Lung (tissue), 11 donors: ENCODE measurements at regions not wholly inside any gene's neighbourhood (a gene's known extent, or its start where the extent isn't known, plus 50 kb on each side); places are given as distances from the start of the nearest gene placed in this dataset.
A peak's percentile ranks its signal among the peaks of the same experiment; 100 is the strongest.

Experiments
- ATAC-seq: fragments of 200-7000 bp; cut with Tn5 transposase; one replicate; pipeline ENCODE4 v1.9.1; 2020; ENCODE audit warnings: moderate number of reproducible peaks; ENCODE audit not compliant: insufficient read depth, low FRiP score
- DNase-seq, 3 donors: peaks; one replicate each; pipeline ENCODE4 v3.0.0-alpha.2; 2013 to 2017
- H3K27ac ChIP-seq, 2 donors: one replicate each; pipeline ENCODE4 v1.5.1; 2013; ENCODE audit warnings: mild to moderate bottlenecking in 2 of 2, moderate library complexity in 2 of 2, control low read depth in 1 of 2, inconsistent platforms in 1 of 2, low read depth in 1 of 2, low read length in 1 of 2
- H3K27me3 ChIP-seq, 3 donors: one replicate each; pipeline ENCODE4 v1.5.1; 2013; ENCODE audit warnings: low read length in 2 of 3; ENCODE audit not compliant: control insufficient read depth in 3 of 3, insufficient read depth in 3 of 3
- H3K36me3 ChIP-seq, 4 donors: one replicate each; pipeline ENCODE4 v1.5.1; 2013; ENCODE audit warnings: low read length in 4 of 4, mild to moderate bottlenecking in 1 of 4, moderate library complexity in 1 of 4; ENCODE audit not compliant: control insufficient read depth in 4 of 4, insufficient read depth in 4 of 4
- H3K4me1 ChIP-seq, 5 donors: one replicate each; pipeline ENCODE4 v1.5.1; 2013; ENCODE audit warnings: low read length in 5 of 5, mild to moderate bottlenecking in 2 of 5, moderate library complexity in 1 of 5; ENCODE audit not compliant: control insufficient read depth in 5 of 5, insufficient read depth in 5 of 5
- H3K4me3 ChIP-seq: one replicate; pipeline ENCODE4 v1.5.1; 2013; ENCODE audit warnings: mild to moderate bottlenecking, control low read depth, moderate library complexity
- H3K9ac ChIP-seq, 2 donors: one replicate each; pipeline ENCODE4 v1.5.1; 2013; ENCODE audit warnings: low read length in 2 of 2, control low read depth in 1 of 2; ENCODE audit not compliant: insufficient read depth in 1 of 2
- H3K9me3 ChIP-seq, 4 donors: one replicate each; pipeline ENCODE4 v1.5.1; 2013; ENCODE audit warnings: low read length in 3 of 4, mild to moderate bottlenecking in 1 of 4, moderate library complexity in 1 of 4; ENCODE audit not compliant: control insufficient read depth in 4 of 4, insufficient read depth in 3 of 4
- WGBS, 2 donors: extraction: QIAGEN DNeasy Blood & Tissue Kit; methylation state at CpG; one replicate each; pipeline ENCODE4 v1.1.7; 2013; 5-methylcytosine and 5-hydroxymethylcytosine counted together
- TF ChIP-seq, protein P1 (sequence below): IDR thresholded peaks from 2 replicates; pipeline ENCODE4 v1.5.1; 2012; ENCODE audit warnings: mild to moderate bottlenecking; ENCODE audit errors: control extremely low read depth, extremely low read depth
- donor health status: control.
- donor health status: control.
- donor health status: Bipolar disorder and iron deficiency.
- donor health status: healthy.
- donor health status: DM: yes; HTN: yes; CAD: no.

DNA sequence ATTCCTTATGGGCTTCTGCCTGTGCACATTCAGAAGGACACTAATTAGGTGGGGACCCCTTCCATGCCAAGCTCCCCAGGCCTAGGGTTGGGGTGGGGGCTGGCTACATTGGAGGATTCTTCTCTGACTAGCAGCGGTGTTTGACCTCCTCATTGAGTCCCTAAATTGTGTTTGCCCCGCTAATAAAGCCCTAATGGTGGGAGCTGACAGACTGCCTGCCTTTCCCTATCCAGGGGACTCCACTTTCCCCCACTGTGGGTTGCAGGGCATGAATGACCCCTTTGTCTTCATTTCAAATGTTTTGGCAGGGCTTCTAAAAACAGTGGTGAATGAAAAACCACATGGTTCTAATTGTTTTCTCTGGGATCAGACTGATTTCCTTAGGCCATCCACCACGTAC is 476.8 kb upstream of the CDH11 start:
- no peak overlapping the region for H3K9ac ChIP-seq
- TF ChIP-seq, protein P1, sequence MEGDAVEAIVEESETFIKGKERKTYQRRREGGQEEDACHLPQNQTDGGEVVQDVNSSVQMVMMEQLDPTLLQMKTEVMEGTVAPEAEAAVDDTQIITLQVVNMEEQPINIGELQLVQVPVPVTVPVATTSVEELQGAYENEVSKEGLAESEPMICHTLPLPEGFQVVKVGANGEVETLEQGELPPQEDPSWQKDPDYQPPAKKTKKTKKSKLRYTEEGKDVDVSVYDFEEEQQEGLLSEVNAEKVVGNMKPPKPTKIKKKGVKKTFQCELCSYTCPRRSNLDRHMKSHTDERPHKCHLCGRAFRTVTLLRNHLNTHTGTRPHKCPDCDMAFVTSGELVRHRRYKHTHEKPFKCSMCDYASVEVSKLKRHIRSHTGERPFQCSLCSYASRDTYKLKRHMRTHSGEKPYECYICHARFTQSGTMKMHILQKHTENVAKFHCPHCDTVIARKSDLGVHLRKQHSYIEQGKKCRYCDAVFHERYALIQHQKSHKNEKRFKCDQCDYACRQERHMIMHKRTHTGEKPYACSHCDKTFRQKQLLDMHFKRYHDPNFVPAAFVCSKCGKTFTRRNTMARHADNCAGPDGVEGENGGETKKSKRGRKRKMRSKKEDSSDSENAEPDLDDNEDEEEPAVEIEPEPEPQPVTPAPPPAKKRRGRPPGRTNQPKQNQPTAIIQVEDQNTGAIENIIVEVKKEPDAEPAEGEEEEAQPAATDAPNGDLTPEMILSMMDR, result no peak
- no peak overlapping the region for H3K4me3 ChIP-seq
- peaks cover 0 to 5% (median 2%) of the 10 kb centered on the region in 4 donors for H3K9me3 ChIP-seq
- WGBS, 2 donors, result 90 to 93% methylated on average over 3 of the region's 3 CpGs
- no peaks in the 10 kb centered on the region for H3K36me3 ChIP-seq
- DNase-seq, result no peak
- ATAC-seq, result no peak
- no peaks in the 10 kb centered on the region for H3K4me1 ChIP-seq
- no peak overlapping the region for H3K27ac ChIP-seq
- H3K27me3 ChIP-seq, result no peaks in the 10 kb centered on the region

DNA sequence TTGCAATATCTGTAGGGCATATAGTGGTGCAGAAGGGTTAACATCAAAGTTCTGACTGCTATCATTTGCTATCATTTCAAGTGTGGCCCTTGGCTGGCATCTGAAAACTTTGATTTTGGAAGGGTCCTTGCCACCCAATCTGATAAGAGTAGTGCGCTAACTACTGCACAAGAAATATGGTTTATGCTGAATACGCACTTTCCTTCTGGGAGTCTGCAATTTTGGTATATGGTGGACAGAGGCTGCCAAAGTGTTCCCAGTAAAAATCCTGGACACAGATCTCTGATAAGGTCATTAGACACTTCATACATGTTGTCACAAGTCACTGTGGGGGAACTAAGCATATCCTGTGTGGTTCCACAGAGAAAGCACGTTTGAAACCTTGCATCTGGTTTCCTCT is 461.6 kb upstream of the CDH11 start:
- no peak overlapping the region for H3K4me3 ChIP-seq
- no peaks in the 10 kb centered on the region for H3K9me3 ChIP-seq
- TF ChIP-seq, protein P1, result no peak
- peaks cover 0 to 3% (median 0%) of the 10 kb centered on the region in 5 donors for H3K4me1 ChIP-seq
- no peak overlapping the region for H3K9ac ChIP-seq
- no peak overlapping the region for H3K27ac ChIP-seq
- WGBS, 2 donors, result 62 to 65% methylated on average over 3 of the region's 3 CpGs
- ATAC-seq, result no peak
- no peaks in the 10 kb centered on the region for H3K36me3 ChIP-seq
- DNase-seq, result peak in 2 of 3 donors; percentile 29 to 61
- H3K27me3 ChIP-seq, result no peaks in the 10 kb centered on the region

DNA sequence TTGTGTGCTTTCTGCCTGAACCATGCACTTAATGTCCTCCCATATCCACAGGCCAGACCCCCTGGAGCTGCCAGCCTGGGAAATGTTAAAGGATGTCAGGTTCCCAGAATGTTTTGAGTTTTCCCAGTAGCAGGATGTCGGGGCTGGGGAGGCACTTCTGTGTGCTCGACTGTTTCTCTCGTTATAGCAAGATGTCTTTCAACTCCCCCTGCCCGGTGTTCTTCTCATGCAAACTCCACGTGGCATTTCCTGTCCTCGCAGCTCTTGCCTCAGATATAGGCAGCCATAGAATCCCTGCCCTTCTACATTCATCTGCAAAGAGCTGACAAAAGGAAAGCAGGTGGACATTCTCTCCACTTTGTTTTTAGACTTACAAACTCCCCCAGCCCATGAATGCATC is 457.2 kb upstream of the CDH11 start:
- Histone ChIP-seq H3K27ac (no peak overlapping the region), H3K36me3 (no peaks in the 10 kb centered on the region), H3K27me3 (no peaks in the 10 kb centered on the region), H3K4me1 (peaks cover 0 to 3% (median 0%) of the 10 kb centered on the region in 5 donors), H3K9me3 (no peaks in the 10 kb centered on the region), H3K9ac (no peak overlapping the region), H3K4me3 (no peak overlapping the region)
- ATAC-seq (no peak), DNase-seq (no peak)
- 44 to 46% methylated on average over 6 of the region's 6 CpGs for WGBS, 2 donors
- TF ChIP-seq, protein P1, result no peak

DNA sequence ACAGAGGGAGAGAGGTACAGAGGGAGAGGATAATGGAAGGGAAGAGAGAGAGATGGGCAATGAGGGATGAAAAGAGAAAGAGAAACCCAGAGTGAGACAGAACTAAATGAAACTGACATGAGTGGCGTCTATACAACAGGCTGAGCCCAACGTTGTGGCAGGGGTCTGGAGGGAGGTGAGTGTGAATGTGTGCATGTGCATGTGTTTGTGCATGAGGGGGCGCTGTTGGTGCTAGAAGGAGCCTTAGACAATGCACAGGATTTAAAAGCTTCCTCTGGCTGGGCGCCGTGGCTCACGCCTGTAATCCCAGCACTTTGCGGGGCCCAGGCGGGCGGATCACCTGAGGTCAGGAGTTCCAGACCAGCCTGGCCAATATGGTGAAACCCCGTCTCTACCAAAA is 454.8 kb upstream of the CDH11 start:
- Histone ChIP-seq H3K27me3 (no peaks in the 10 kb centered on the region), H3K9ac (no peak overlapping the region), H3K36me3 (no peaks in the 10 kb centered on the region), H3K4me1 (no peaks in the 10 kb centered on the region), H3K9me3 (no peaks in the 10 kb centered on the region), H3K27ac (no peak overlapping the region), H3K4me3 (no peak overlapping the region)
- TF ChIP-seq, protein P1, result no peak
- DNase-seq (no peak), ATAC-seq (no peak)
- whole genome bisulfite sequencing, 2 donors, result 74 to 78% methylated on average over 10 of the region's 10 CpGs
